OCI-LY3 (cell line): ENCODE measurements at regions not wholly inside any gene's neighbourhood (a gene's known extent, or its start where the extent isn't known, plus 50 kb on each side); places are given as distances from the start of the nearest gene placed in this dataset.

Source experiments
- H2AFZ ChIP-seq: fragments of 200-600, 300-600 bp; shearing (Covaris generic); 2 replicates; pipeline ENCODE4 v1.6.0; 2014; ENCODE audit warnings: antibody characterized with exemption, low read depth, low read length
- H3K27ac ChIP-seq: fragments of 200-600, 300-600 bp; sonication (generic); 2 replicates; pipeline ENCODE4 v1.5.1; 2014; ENCODE audit warnings: mild to moderate bottlenecking, low read length, moderate library complexity, mixed read lengths
- H3K27me3 ChIP-seq: fragments of 200-600, 300-600 bp; sonication (generic); 2 replicates; pipeline ENCODE4 v1.6.1; 2014; ENCODE audit warnings: low read depth, low read length, mixed read lengths
- H3K36me3 ChIP-seq: fragments of 200-600, 300-600 bp; sonication (generic); replicated peaks from 2 replicates; pipeline ENCODE3; 2014; ENCODE audit warnings: low read depth, low read length, mixed read lengths
- H3K4me1 ChIP-seq: fragments of 300-600, 200-600 bp; sonication (generic); 2 replicates; pipeline ENCODE4 v1.6.1; 2014; ENCODE audit warnings: low read length, mixed read lengths
- H3K4me2 ChIP-seq: fragments of 200-600, 300-600 bp; sonication (generic); 2 replicates; pipeline ENCODE4 v1.6.1; 2014; ENCODE audit warnings: low read length, mixed read lengths
- H3K4me3 ChIP-seq: fragments of 300-600, 200-600 bp; sonication (generic); 2 replicates; pipeline ENCODE4 v1.5.1; 2014; ENCODE audit warnings: antibody characterized with exemption, mild to moderate bottlenecking, low read length, moderate library complexity
- H3K79me2 ChIP-seq: fragments of 300-600, 200-600 bp; shearing (Covaris generic); 2 replicates; pipeline ENCODE4 v1.6.1; 2014; ENCODE audit warnings: mild to moderate bottlenecking, low read length, mixed read lengths
- H3K9ac ChIP-seq: fragments of 300-600, 200-600 bp; shearing (Covaris generic); 2 replicates; pipeline ENCODE4 v1.6.0; 2014; ENCODE audit warnings: mild to moderate bottlenecking, low read length, moderate library complexity
- H3K9me3 ChIP-seq: fragments of 200-600, 300-600 bp; shearing (Covaris generic); 2 replicates; pipeline ENCODE4 v1.6.1; 2014; ENCODE audit warnings: low read length, mixed read lengths; ENCODE audit not compliant: insufficient read depth
- H4K20me1 ChIP-seq: fragments of 200-600, 300-600 bp; sonication (generic); 2 replicates; pipeline ENCODE4 v1.6.1; 2016; ENCODE audit warnings: low read length, mixed read lengths; ENCODE audit not compliant: insufficient read depth
- CTCF ChIP-seq: fragments of 200-600, 300-600 bp; sonication (generic); IDR thresholded peaks from 2 replicates; pipeline ENCODE4 v1.5.1; 2014; ENCODE audit warnings: antibody characterized with exemption, low read length, low read depth
- EZH2phosphoT487 ChIP-seq: fragments of 200-600 bp; shearing (Covaris generic); IDR thresholded peaks from 2 replicates; pipeline ENCODE4 v1.6.1; 2018; ENCODE audit warnings: antibody characterized with exemption, mixed run types, low read depth

- no peaks in the 10 kb centered on the region for H3K9me3 ChIP-seq
- no peaks in the 10 kb centered on the region for H3K79me2 ChIP-seq
- H3K4me3 ChIP-seq, result no peak overlapping the region
- TF ChIP-seq CTCF (no peak), EZH2phosphoT487 (no peak)
- no peaks in the 10 kb centered on the region for H3K4me1 ChIP-seq
- H3K4me2 ChIP-seq, result no peak overlapping the region
- H2AFZ ChIP-seq, result no peak overlapping the region
- no peaks in the 10 kb centered on the region for H3K36me3 ChIP-seq
- no peaks in the 10 kb centered on the region for H4K20me1 ChIP-seq
- no peak overlapping the region for H3K9ac ChIP-seq
- H3K27ac ChIP-seq, result no peak overlapping the region
- H3K27me3 ChIP-seq, result peaks cover 6% of the 10 kb centered on the region; the same call in 1 of the 2 replicates
Measured at GRCh38 chr4:3700736-3701135, 65.4 kb upstream of the ADRA2C start.

DNA sequence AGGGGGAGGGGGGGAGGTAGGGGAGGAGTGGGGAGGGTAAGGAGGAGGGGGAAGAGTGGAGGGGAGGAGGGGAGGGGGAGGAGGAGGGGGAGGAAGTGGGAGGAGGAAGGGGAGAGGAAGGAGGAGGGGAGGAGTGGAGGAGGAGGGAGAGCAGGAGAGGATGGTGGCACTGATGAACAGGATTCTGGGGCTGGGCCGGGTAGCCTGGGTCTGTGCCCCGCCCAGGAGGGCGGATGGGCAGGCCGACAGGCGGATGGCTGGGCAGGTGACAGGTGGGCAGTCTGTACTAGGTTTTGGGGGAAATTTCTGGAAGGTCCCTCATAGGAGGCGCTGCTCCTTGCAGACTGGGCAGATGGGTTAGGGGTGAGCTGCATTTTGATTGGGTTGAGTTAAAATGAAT lies 66.0 kb upstream of the ADRA2C start:
- Histone ChIP-seq H2AFZ (no peak overlapping the region), H3K9me3 (no peaks in the 10 kb centered on the region), H3K27ac (no peak overlapping the region), H3K4me2 (no peak overlapping the region), H3K4me1 (no peaks in the 10 kb centered on the region), H3K27me3 (peaks cover 8% of the 10 kb centered on the region; the same call in 1 of the 2 replicates), H4K20me1 (no peaks in the 10 kb centered on the region), H3K79me2 (no peaks in the 10 kb centered on the region), H3K4me3 (no peak overlapping the region), H3K36me3 (no peaks in the 10 kb centered on the region), H3K9ac (no peak overlapping the region)
- TF ChIP-seq CTCF (no peak), EZH2phosphoT487 (no peak)

- no peaks in the 10 kb centered on the region for H4K20me1 ChIP-seq
- H3K27ac ChIP-seq, result no peak overlapping the region
- no peak overlapping the region for H2AFZ ChIP-seq
- no peak overlapping the region for H3K9ac ChIP-seq
- H3K36me3 ChIP-seq, result no peaks in the 10 kb centered on the region
- no peak overlapping the region for H3K4me3 ChIP-seq
- TF ChIP-seq EZH2phosphoT487 (no peak), CTCF (no peak)
- no peaks in the 10 kb centered on the region for H3K9me3 ChIP-seq
- no peak overlapping the region for H3K4me2 ChIP-seq
- peaks cover 13% of the 10 kb centered on the region; the same call in 1 of the 2 replicates for H3K27me3 ChIP-seq
- no peaks in the 10 kb centered on the region for H3K79me2 ChIP-seq
- no peaks in the 10 kb centered on the region for H3K4me1 ChIP-seq
Measured at GRCh38 chr4:3699678-3700077, 66.5 kb upstream of the ADRA2C start.

GRCh38 chr4:3699261-3699660 lies 66.9 kb upstream of the ADRA2C start:
- Histone ChIP-seq H3K27ac (no peak overlapping the region), H3K9ac (no peak overlapping the region), H3K4me3 (no peak overlapping the region), H3K4me2 (no peak overlapping the region), H2AFZ (no peak overlapping the region), H3K36me3 (no peaks in the 10 kb centered on the region), H3K9me3 (no peaks in the 10 kb centered on the region), H3K27me3 (peaks cover 13% of the 10 kb centered on the region; the same call in 1 of the 2 replicates), H4K20me1 (no peaks in the 10 kb centered on the region), H3K4me1 (no peaks in the 10 kb centered on the region), H3K79me2 (no peaks in the 10 kb centered on the region)
- TF ChIP-seq CTCF (no peak), EZH2phosphoT487 (no peak)
